ENCODE measurements at regions not wholly inside any gene's neighbourhood (a gene's known extent, or its start where the extent isn't known, plus 50 kb on each side); places are given as distances from the start of the nearest gene placed in this dataset.

GRCh38 chrX:34770511-34770910, 113.4 kb upstream of the TMEM47 start:
- DNase-seq (ENCODE audit: low spot score in 2 of 2): no peak
- Histone ChIP-seq H3K4me3 (no peak overlapping the region), H3K36me3 (no peaks in the 10 kb centered on the region), H3K9me3 (no peaks in the 10 kb centered on the region), H3K27ac (no peak overlapping the region), H3K27me3 (no peaks in the 10 kb centered on the region), H3K4me1 (no peaks in the 10 kb centered on the region)
- TF ChIP-seq CTCF (IDR thresholded peaks at IDR 0.05): no peak
- intact Hi-C loops (cut with DNase I): loop anchor here (10.0 kb wide), 1 partner anchor 114 kb away; no protein-coding TSS in a partner anchor

- no peaks in the 10 kb centered on the region for H3K36me3 ChIP-seq
- DNase-seq (ENCODE audit: low spot score in 2 of 2): no peak
- no peak for TF ChIP-seq CTCF (IDR thresholded peaks at IDR 0.05)
- intact Hi-C loops (cut with DNase I): loop anchor here (5.0 to 10.0 kb wide), 2 partner anchors 106 to 122 kb away; partner anchors contain the start of gene TMEM47
- H3K4me1 ChIP-seq: peaks cover 0 to 5% of the 10 kb centered on the region in 2 donors
- H3K27me3 ChIP-seq: no peaks in the 10 kb centered on the region
- H3K9me3 ChIP-seq: no peaks in the 10 kb centered on the region
- H3K27ac ChIP-seq: peak overlapping the region; percentile 53 to 72
- no peak overlapping the region for H3K4me3 ChIP-seq
Measured at GRCh38 chrX:34778916-34779315, 121.8 kb upstream of the TMEM47 start.

- no peaks in the 10 kb centered on the region for H3K27me3 ChIP-seq
- no peaks in the 10 kb centered on the region for H3K4me1 ChIP-seq
- no peaks in the 10 kb centered on the region for H3K9me3 ChIP-seq
- H3K27ac ChIP-seq: peak overlapping the region in 1 of 2 donors; percentile 70
- H3K4me3 ChIP-seq: no peak overlapping the region
- no peaks in the 10 kb centered on the region for H3K36me3 ChIP-seq
- TF ChIP-seq CTCF (IDR thresholded peaks at IDR 0.05): no peak
- DNase-seq (ENCODE audit: low spot score in 2 of 2): no peak
- intact Hi-C loops (cut with DNase I): no loop called here
Measured at GRCh38 chrX:34790026-34790425, 132.9 kb upstream of the TMEM47 start.

GRCh38 chrX:34805951-34806350, 136.6 kb upstream of the FAM47B start:
- no peaks in the 10 kb centered on the region for H3K27me3 ChIP-seq
- H3K4me1 ChIP-seq: peaks cover 0 to 2% of the 10 kb centered on the region in 2 donors
- intact Hi-C loops (cut with DNase I): loop anchor here (10.0 kb wide), 1 partner anchor 441 kb away; no protein-coding TSS in a partner anchor
- no peak for DNase-seq (ENCODE audit: low spot score in 2 of 2)
- peaks cover 0 to 10% of the 10 kb centered on the region in 2 donors for H3K9me3 ChIP-seq
- H3K4me3 ChIP-seq: no peak overlapping the region
- no peak overlapping the region for H3K27ac ChIP-seq
- no peak for TF ChIP-seq CTCF (IDR thresholded peaks at IDR 0.05)
- no peaks in the 10 kb centered on the region for H3K36me3 ChIP-seq

GRCh38 chrX:34809096-34809495, 133.5 kb upstream of the FAM47B start:
- no peak for DNase-seq (ENCODE audit: low spot score in 2 of 2)
- intact Hi-C loops (cut with DNase I): loop anchor here (10.0 kb wide), 1 partner anchor 444 kb away; no protein-coding TSS in a partner anchor
- Histone ChIP-seq H3K27ac (no peak overlapping the region), H3K4me3 (peak overlapping the region in 1 of 2 donors; percentile 4), H3K36me3 (no peaks in the 10 kb centered on the region), H3K4me1 (peaks cover 0 to 2% of the 10 kb centered on the region in 2 donors), H3K9me3 (no peaks in the 10 kb centered on the region), H3K27me3 (no peaks in the 10 kb centered on the region)
- TF ChIP-seq CTCF (IDR thresholded peaks at IDR 0.05): no peak

- H3K27ac ChIP-seq: no peak overlapping the region
- H3K9me3 ChIP-seq: no peaks in the 10 kb centered on the region
- DNase-seq (ENCODE audit: low spot score in 2 of 2): no peak
- H3K27me3 ChIP-seq: no peaks in the 10 kb centered on the region
- H3K4me1 ChIP-seq: peaks cover 0 to 2% of the 10 kb centered on the region in 2 donors
- no peaks in the 10 kb centered on the region for H3K36me3 ChIP-seq
- H3K4me3 ChIP-seq: no peak overlapping the region
- intact Hi-C loops (cut with DNase I): no loop called here
- TF ChIP-seq CTCF (IDR thresholded peaks at IDR 0.05): no peak
Measured at GRCh38 chrX:34810364-34810763, 132.2 kb upstream of the FAM47B start.
